ENCODE measurements at regions not wholly inside any gene's neighbourhood (a gene's known extent, or its start where the extent isn't known, plus 50 kb on each side); places are given as distances from the start of the nearest gene placed in this dataset.

DNA sequence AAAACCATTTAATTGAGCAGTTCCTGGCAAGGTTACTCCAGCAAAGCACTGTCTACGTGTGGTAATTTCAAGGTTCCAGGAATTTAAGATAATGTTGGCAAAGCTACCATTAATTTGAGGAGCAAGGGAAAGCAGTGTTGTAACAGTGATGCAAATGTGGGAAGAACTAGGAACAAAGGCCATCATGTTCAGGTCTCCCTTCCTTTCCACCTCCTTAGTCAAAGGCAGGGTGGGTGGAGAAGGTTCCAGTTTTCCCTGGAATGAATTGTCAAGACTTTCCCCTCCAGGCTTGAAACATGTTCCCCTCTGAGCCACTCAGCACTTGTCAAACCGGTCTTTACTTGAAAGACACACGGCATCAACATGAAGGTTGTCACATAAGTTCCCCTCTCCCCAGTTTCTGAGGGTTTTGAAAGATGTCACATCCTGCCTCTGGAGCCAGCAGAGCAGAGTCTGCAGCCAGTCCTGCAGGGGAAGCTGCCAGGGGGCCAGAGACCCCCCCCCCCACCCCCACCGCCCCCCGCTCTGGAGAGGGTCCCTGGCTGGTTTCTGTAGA lies 226.0 kb downstream of the GAS1 start:
- intact Hi-C loops (cut with DNase I) = no loop called here

DNA sequence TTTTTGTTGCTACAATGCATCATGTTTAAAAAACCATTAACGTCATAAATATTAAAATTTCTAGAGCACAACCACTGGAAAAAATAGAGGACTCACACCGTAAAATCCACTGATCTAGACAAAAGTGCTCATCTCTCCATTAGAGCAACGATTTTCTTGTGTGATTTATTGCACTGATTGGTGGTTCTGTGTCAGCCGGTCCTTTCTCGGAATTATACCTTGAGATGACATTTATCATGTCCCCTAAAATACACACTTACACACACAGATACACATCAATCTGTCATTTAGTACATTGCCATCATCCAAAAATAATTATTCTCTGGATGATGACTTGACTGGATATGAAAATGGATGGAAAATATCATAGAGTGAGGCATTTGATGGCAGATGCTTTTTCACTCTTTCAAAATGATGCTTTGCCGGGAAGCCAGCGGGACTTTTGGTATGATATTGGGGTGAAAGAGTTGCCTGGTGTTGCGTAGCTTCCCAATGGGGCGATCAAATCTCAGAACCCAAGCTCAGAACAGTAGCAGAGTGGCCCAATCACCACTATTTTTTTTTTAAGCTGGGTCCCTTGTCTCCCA lies 226.6 kb downstream of the GAS1 start:
- H3K4me3 ChIP-seq = no peak overlapping the region
- H3K36me3 ChIP-seq (ENCODE audit: insufficient read depth in 1 of 2, low read depth in 1 of 2) = no peaks in the 10 kb centered on the region
- H3K27ac ChIP-seq = no peak overlapping the region
- no peaks in the 10 kb centered on the region for H3K4me1 ChIP-seq
- ATAC-seq (peak in 1 of 4 donors; percentile 37), DNase-seq (peak in 1 of 2 donors; percentile 31)
- H3K9me3 ChIP-seq = no peaks in the 10 kb centered on the region
- TF ChIP-seq, protein P1, sequence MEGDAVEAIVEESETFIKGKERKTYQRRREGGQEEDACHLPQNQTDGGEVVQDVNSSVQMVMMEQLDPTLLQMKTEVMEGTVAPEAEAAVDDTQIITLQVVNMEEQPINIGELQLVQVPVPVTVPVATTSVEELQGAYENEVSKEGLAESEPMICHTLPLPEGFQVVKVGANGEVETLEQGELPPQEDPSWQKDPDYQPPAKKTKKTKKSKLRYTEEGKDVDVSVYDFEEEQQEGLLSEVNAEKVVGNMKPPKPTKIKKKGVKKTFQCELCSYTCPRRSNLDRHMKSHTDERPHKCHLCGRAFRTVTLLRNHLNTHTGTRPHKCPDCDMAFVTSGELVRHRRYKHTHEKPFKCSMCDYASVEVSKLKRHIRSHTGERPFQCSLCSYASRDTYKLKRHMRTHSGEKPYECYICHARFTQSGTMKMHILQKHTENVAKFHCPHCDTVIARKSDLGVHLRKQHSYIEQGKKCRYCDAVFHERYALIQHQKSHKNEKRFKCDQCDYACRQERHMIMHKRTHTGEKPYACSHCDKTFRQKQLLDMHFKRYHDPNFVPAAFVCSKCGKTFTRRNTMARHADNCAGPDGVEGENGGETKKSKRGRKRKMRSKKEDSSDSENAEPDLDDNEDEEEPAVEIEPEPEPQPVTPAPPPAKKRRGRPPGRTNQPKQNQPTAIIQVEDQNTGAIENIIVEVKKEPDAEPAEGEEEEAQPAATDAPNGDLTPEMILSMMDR (IDR thresholded peaks at IDR 0.05) = no peak
- intact Hi-C loops (cut with DNase I) = no loop called here
- H3K27me3 ChIP-seq (ENCODE audit: insufficient read depth in 3 of 3, low read length in 2 of 3) = no peaks in the 10 kb centered on the region
- 93 to 95% (median 93%) methylated on average over 9 of the region's 9 CpGs for WGBS, 3 donors

More for the DNA sequence above, 226.0 kb downstream of the GAS1 start:
- no peaks in the 10 kb centered on the region for H3K36me3 ChIP-seq (ENCODE audit: insufficient read depth in 1 of 2, low read depth in 1 of 2)
- no peak overlapping the region for H3K4me3 ChIP-seq
- DNase-seq = no peak
- WGBS, 3 donors = 43 to 50% (median 48%) methylated on average over 4 to 5 of the region's 5 CpGs
- ATAC-seq = peak in 3 of 4 donors; percentile 58 to 69 (median 63)
- no peaks in the 10 kb centered on the region for H3K4me1 ChIP-seq
- no peaks in the 10 kb centered on the region for H3K9me3 ChIP-seq
- TF ChIP-seq, protein P1 (IDR thresholded peaks at IDR 0.05) = no peak
- peak overlapping the region; percentile 27 for H3K27ac ChIP-seq
- no peaks in the 10 kb centered on the region for H3K27me3 ChIP-seq (ENCODE audit: insufficient read depth in 3 of 3, low read length in 2 of 3)

DNA sequence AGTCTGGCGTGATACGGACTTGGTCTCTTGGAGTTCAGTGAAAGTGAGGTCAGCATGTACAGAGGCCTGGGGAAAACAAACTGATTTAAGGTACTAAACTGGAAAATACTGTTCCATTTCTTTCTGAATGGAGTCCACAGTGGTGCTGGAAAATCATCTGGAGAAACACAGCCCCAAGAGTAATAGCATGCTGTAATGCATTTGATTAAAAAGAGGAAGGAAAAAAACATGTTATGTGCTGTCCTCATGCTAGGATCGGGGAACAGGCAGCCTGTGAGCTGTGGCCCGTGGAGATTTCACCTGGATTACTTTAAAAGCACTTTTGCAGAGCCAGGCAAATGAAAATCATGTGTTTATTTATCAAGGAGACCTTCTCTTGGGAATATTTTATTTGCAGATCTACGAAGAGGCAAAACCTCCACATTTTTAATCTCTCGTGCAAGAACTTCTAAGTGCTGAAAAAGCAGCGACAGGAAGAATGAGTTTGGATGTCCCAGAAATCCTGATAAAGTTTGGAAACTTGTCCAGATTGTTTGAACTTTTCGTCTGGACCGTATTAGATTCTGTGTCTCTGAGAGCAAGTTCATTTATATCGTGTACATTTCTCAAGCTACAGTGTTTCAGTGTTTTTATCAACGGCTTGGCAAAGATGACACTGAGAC lies 228.8 kb downstream of the GAS1 start:
- intact Hi-C loops (cut with DNase I) = no loop called here
- DNase-seq (no peak), ATAC-seq (no peak)
- no peaks in the 10 kb centered on the region for H3K27me3 ChIP-seq (ENCODE audit: insufficient read depth in 3 of 3, low read length in 2 of 3)
- TF ChIP-seq, protein P1 (IDR thresholded peaks at IDR 0.05) = no peak
- H3K27ac ChIP-seq = no peak overlapping the region
- 62 to 79% (median 66%) methylated on average over 11 of the region's 11 CpGs for WGBS, 3 donors
- no peaks in the 10 kb centered on the region for H3K9me3 ChIP-seq
- H3K36me3 ChIP-seq (ENCODE audit: insufficient read depth in 1 of 2, low read depth in 1 of 2) = no peaks in the 10 kb centered on the region
- no peaks in the 10 kb centered on the region for H3K4me1 ChIP-seq
- no peak overlapping the region for H3K4me3 ChIP-seq

DNA sequence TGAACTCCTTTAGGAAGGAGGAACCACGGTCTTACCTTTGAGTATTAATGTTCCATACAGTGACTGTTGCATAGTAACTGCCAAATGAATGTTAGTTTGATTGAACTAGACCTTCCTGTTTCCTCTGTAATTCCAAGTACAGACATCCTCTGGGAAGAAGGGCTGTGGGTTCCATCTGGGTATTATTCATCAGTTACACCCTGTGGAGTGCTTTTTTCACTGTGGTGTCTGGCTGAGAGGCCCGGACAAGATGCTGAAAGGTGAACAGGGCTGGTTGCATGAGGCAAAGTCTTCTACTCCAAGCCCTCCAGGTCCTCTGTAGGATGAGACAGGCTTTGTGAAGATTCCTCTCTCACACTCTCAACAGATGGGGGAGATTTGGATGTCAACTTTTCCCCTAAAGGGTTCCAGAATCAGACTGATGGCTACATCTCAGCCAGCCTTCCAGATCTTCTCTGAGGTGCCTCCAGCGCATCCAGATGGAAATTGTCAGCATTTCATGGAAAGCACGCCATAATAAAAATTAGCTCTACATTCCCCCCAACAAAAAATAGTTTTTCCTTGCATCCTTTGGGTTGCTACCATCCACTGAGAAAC lies 230.9 kb downstream of the GAS1 start:
- Histone ChIP-seq H3K9me3 (no peaks in the 10 kb centered on the region), H3K36me3 (ENCODE audit: insufficient read depth in 1 of 2, low read depth in 1 of 2) (no peaks in the 10 kb centered on the region), H3K27me3 (ENCODE audit: insufficient read depth in 3 of 3, low read length in 2 of 3) (no peaks in the 10 kb centered on the region), H3K4me3 (no peak overlapping the region), H3K27ac (no peak overlapping the region), H3K4me1 (no peaks in the 10 kb centered on the region)
- DNase-seq (no peak), ATAC-seq (no peak)
- 81 to 87% (median 85%) methylated on average over 4 of the region's 4 CpGs for WGBS, 3 donors
- TF ChIP-seq, protein P1 (IDR thresholded peaks at IDR 0.05) = no peak
- intact Hi-C loops (cut with DNase I) = no loop called here
